ENCODE measurements at regions not wholly inside any gene's neighbourhood (a gene's known extent, or its start where the extent isn't known, plus 50 kb on each side); places are given as distances from the start of the nearest gene placed in this dataset.

GRCh38 chr6:100276311-100277057, 188.2 kb downstream of the SIM1 start:
- Histone ChIP-seq H3K9me3 (ENCODE audit: control extremely low read depth in 1 of 3, control insufficient read depth in 2 of 3, insufficient read depth in 1 of 3, low read length in 2 of 3) (no peaks in the 10 kb centered on the region), H3K4me1 (ENCODE audit: control insufficient read depth in 2 of 2, insufficient read depth in 2 of 2, low read length in 2 of 2) (no peaks in the 10 kb centered on the region), H3K79me2 (ENCODE audit: control insufficient read depth, insufficient read depth, low read length) (no peaks in the 10 kb centered on the region), H3K27me3 (replicated peaks in 1 of 4; ENCODE audit: control extremely low read depth in 1 of 4, control insufficient read depth in 3 of 4, insufficient read depth in 4 of 4, low read length in 3 of 4) (peaks cover 0 to 2% (median 0%) of the 10 kb centered on the region in 4 experiments), H3K4me3 (ENCODE audit: control extremely low read depth in 1 of 5, extremely low read depth in 1 of 5, insufficient read depth in 1 of 5, low read depth in 2 of 5, low read length in 4 of 5) (no peak overlapping the region), H2AFZ (ENCODE audit: insufficient read depth, low read depth, low read length, poor library complexity, severe bottlenecking) (no peak overlapping the region), H4K20me1 (ENCODE audit: control insufficient read depth, insufficient read depth, low read length, poor library complexity, severe bottlenecking) (no peaks in the 10 kb centered on the region), H3K36me3 (replicated peaks in 1 of 2; ENCODE audit: control extremely low read depth in 1 of 2, control insufficient read depth in 1 of 2, extremely low read depth in 1 of 2, insufficient read depth in 2 of 2, low read length in 1 of 2) (no peaks in the 10 kb centered on the region), H3K4me2 (replicated peaks; ENCODE audit: low read depth, low read length, poor library complexity, severe bottlenecking) (no peak overlapping the region), H3K27ac (ENCODE audit: low read length in 2 of 2) (no peak overlapping the region), H3K9ac (ENCODE audit: low read length) (no peak overlapping the region)
- H3K9me3 Mint-ChIP-seq (ENCODE audit: insufficient read depth) = no peaks in the 10 kb centered on the region
- no peak overlapping the region for H3K27ac Mint-ChIP-seq
- H3K4me1 Mint-ChIP-seq = no peaks in the 10 kb centered on the region
- intact Hi-C loops (cut with micrococcal nuclease) = no loop called here
- POLR2A ChIA-PET = no interaction called here
- WGBS (ENCODE audit: insufficient coverage) = 78% methylated on average over 1 of the region's 3 CpGs
- CTCF ChIA-PET = no interaction called here
- TF ChIP-seq CTCF (IDR thresholded peaks at IDR 0.05) (no peak), EZH2 (IDR thresholded peaks at IDR 0.05; ENCODE audit: borderline replicate concordance, insufficient read depth, low read depth, low read length, poor library complexity, severe bottlenecking) (no peak)
- ATAC-seq (ENCODE audit: low read depth) (no peak), DNase-seq (no peak)
- no peak overlapping the region for H3K4me3 Mint-ChIP-seq
- peaks cover 9% of the 10 kb centered on the region for H3K27me3 Mint-ChIP-seq

- no peak overlapping the region for H3K4me2 ChIP-seq (replicated peaks; ENCODE audit: low read depth, low read length, poor library complexity, severe bottlenecking)
- no CpG with 5 or more reads among the region's 1 CpG for WGBS (ENCODE audit: insufficient coverage)
- ATAC-seq (ENCODE audit: low read depth) (no peak), DNase-seq (no peak)
- intact Hi-C loops (cut with micrococcal nuclease) = no loop called here
- H4K20me1 ChIP-seq (ENCODE audit: control insufficient read depth, insufficient read depth, low read length, poor library complexity, severe bottlenecking) = no peaks in the 10 kb centered on the region
- CTCF ChIA-PET = no interaction called here
- no peak overlapping the region for H3K27ac Mint-ChIP-seq
- H3K27ac ChIP-seq (ENCODE audit: low read length in 2 of 2) = no peak overlapping the region
- no peaks in the 10 kb centered on the region for H3K9me3 Mint-ChIP-seq (ENCODE audit: insufficient read depth)
- H3K4me3 Mint-ChIP-seq = no peak overlapping the region
- no peaks in the 10 kb centered on the region for H3K9me3 ChIP-seq (ENCODE audit: control extremely low read depth in 1 of 3, control insufficient read depth in 2 of 3, insufficient read depth in 1 of 3, low read length in 2 of 3)
- no peaks in the 10 kb centered on the region for H3K79me2 ChIP-seq (ENCODE audit: control insufficient read depth, insufficient read depth, low read length)
- POLR2A ChIA-PET = no interaction called here
- H3K36me3 ChIP-seq (replicated peaks in 1 of 2; ENCODE audit: control extremely low read depth in 1 of 2, control insufficient read depth in 1 of 2, extremely low read depth in 1 of 2, insufficient read depth in 2 of 2, low read length in 1 of 2) = no peaks in the 10 kb centered on the region
- H3K9ac ChIP-seq (ENCODE audit: low read length) = no peak overlapping the region
- no peaks in the 10 kb centered on the region for H3K27me3 ChIP-seq (replicated peaks in 1 of 4; ENCODE audit: control extremely low read depth in 1 of 4, control insufficient read depth in 3 of 4, insufficient read depth in 4 of 4, low read length in 3 of 4)
- no peak for TF ChIP-seq EZH2 (IDR thresholded peaks at IDR 0.05; ENCODE audit: borderline replicate concordance, insufficient read depth, low read depth, low read length, poor library complexity, severe bottlenecking)
- no peaks in the 10 kb centered on the region for H3K4me1 Mint-ChIP-seq
- no peaks in the 10 kb centered on the region for H3K4me1 ChIP-seq (ENCODE audit: control insufficient read depth in 2 of 2, insufficient read depth in 2 of 2, low read length in 2 of 2)
- H2AFZ ChIP-seq (ENCODE audit: insufficient read depth, low read depth, low read length, poor library complexity, severe bottlenecking) = no peak overlapping the region
- H3K4me3 ChIP-seq (ENCODE audit: control extremely low read depth in 1 of 5, extremely low read depth in 1 of 5, insufficient read depth in 1 of 5, low read depth in 2 of 5, low read length in 4 of 5) = no peak overlapping the region
- H3K27me3 Mint-ChIP-seq = peaks cover 9% of the 10 kb centered on the region
Measured at GRCh38 chr6:100274147-100274546, 190.6 kb downstream of the SIM1 start.
